H54 (cell line): ENCODE measurements at regions not wholly inside any gene's neighbourhood (a gene's known extent, or its start where the extent isn't known, plus 50 kb on each side); places are given as distances from the start of the nearest gene placed in this dataset.
"Not testable (repeated sequence)": the region's sequence is repeated elsewhere in the genome, so short reads cannot be mapped to it uniquely, and the experiment has no call there.

Experiments
- DNase-seq: peaks from one replicate; pipeline ENCODE4 v3.0.0; 2011; ENCODE audit warnings: low spot score, mixed read lengths; ENCODE audit not compliant: insufficient read length
- FAIRE-seq: peaks from 3 replicates; lab custom pipeline; 2011; peaks lifted over from hg19 to GRCh38; lab: Jason Lieb, UNC
- POLR2A ChIP-seq: IDR thresholded peaks from 2 replicates; pipeline ENCODE4 v1.6.1; 2011; ENCODE audit warnings: low read depth, mild to moderate bottlenecking, low read length

DNA sequence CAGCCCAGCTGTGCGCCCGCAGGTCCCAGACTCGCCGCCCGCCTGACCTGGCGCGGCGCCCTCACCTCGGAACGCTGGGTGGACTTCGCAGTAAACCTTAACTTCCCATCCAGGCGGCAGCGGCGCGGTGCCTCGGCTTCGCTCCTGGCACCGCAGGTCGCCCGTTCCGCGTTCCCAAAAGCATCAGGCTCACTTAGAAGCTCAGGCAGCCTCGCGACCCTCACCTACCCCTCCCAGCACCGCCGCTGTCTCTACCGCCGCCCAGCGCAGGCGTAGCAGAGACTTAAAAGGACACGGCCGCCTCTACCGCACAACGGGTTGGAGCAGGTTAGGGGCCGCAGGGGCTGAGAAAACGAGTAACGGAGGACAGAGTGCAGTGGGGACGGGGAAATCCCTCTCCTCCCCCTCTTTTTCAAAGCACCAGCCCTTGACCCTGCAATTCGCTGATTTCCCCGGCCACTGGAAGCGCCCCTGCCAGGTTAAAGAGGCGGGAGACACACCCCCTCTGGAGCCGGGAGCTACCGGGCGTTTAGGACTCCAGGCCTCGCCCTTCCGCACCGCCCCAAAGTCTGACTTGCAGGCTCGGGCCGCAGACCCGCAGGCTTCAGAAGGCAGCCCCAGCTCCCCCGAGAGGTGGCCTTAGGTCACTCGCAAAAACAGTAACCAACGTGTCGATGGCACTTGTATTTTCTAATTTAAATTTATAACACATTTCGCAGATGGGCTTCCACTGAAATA lies 328.5 kb downstream of the FAM72C start:
- no peak for TF ChIP-seq POLR2A
- FAIRE-seq, result no peak
- no peak for DNase-seq

DNA sequence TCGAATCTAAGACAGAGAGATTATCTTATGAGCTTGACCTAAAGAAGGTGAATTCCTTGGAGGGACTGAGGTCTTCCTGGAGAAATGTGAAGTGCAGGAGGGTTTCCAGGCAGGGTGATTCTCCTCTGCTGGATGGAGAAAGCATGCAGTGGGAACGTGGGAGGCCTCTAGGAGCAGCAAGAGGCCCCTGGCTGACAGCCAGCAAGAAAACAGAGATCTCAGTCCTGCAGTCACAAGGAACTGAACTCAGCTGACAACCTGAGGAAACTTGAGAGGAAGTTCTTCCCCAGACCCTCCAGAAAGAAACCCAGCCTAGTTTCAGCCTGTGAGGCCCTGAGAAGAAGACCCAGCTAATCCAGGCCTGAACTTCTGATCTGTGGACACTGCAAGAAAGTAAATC lies 345.9 kb downstream of the FAM72C start:
- no peak for DNase-seq
- FAIRE-seq, result no peak

DNA sequence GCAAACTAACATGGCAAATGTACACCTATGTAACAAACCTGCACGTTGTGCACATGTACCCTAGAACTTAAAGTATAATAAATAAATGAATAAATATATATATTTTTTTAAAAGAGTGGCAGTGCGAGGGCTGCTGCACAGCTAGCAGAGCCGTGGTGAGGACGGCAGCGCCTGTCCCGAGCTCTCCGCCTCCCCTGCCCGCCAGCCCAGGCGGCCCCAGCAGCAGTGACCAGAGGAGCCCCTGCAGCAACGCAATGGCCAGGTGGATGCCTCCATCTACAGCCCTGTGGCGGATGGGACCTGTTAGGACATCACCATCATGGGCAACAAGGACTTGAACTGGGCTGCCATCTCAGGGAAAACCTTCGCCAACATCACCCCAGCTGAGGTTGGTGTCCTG lies 351.9 kb downstream of the FAM72C start:
- DNase-seq (no peak), FAIRE-seq (no peak)
- no peak for TF ChIP-seq POLR2A

More for the DNA sequence above, 345.9 kb downstream of the FAM72C start:
- TF ChIP-seq POLR2A, result no peak

DNA sequence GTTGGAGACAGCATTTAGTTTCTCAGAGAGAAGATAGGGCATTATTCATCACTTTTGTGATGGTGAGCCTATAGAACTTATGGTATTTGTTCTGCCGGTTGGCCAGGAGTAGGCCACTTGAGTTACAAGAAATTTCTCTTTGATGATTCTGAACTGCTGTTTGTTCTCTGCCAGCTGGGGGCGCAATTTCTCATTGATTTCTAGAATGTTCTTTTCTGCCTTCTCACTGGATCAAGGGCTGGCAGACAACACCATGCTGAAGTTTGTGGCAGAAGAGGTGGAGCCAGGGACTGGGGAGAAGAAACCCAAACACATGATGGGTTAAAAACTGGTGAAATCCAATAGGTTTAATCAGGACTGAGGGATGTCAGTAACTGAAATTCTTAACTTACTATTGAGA lies 360.6 kb downstream of the FAM72C start:
- TF ChIP-seq POLR2A, result no peak
- no peak for FAIRE-seq
- no peak for DNase-seq

DNA sequence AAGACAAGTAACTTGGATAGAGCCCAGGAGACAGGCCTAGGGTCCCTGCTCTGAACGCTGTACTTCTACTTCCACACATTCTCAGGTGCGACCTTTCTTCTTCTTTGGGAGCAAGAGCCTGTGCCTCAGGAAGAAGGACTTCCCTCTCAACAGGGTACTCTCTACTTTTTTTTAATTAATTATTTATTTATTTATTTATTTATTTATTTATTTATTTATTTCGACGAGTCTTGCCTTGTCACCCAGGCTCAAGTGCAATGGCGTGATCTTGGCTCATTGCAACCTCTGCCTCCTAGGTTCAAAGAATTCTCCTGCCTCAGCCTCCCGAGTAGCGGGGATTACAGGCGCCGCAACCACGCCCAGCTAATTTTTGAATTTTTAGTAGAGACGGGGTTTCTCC lies 361.6 kb downstream of the FAM72C start:
- DNase-seq (no peak), FAIRE-seq (no peak)
- no peak for TF ChIP-seq POLR2A

DNA sequence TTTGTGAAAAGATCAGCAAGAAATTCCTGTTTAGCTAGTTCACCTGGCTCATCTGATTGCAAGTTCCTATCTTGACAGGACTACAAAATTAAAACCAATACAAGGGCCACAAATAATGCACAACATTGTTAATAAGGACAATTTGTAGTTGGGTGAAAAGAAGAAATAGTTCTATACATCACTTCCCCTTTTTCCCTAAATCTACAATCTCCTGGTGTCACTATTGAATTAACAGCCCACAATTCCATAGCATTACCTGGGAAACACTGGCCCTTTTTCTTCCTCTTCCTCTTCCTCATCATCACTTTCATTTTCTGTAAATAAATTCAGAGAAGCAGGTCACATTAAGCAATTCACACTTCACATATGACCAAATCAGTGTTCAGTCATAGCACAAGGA lies 366.9 kb downstream of the FAM72C start:
- FAIRE-seq, result no peak
- TF ChIP-seq POLR2A, result no peak
- no peak for DNase-seq

DNA sequence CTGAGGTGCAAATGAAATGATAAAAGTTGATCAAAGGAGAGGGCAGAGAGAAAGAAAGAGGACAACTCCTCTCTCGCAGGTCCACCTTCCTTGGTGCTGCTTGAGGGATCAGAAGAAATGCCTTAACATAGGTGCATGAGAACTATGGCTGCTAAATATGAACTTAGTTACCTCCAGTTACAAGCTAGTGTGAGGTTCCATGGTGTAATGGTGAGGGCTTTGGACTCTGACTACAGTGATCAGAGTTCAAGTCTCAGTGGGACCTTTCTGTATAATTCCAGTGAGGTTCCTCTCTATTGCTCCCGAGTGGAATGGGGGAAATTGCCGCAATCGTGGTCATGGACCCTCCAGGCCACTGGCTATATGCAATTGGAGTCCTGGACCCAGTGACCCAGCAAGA lies 387.3 kb downstream of the FAM72C start:
- no peak for TF ChIP-seq POLR2A
- FAIRE-seq, result no peak
- DNase-seq, result no peak

DNA sequence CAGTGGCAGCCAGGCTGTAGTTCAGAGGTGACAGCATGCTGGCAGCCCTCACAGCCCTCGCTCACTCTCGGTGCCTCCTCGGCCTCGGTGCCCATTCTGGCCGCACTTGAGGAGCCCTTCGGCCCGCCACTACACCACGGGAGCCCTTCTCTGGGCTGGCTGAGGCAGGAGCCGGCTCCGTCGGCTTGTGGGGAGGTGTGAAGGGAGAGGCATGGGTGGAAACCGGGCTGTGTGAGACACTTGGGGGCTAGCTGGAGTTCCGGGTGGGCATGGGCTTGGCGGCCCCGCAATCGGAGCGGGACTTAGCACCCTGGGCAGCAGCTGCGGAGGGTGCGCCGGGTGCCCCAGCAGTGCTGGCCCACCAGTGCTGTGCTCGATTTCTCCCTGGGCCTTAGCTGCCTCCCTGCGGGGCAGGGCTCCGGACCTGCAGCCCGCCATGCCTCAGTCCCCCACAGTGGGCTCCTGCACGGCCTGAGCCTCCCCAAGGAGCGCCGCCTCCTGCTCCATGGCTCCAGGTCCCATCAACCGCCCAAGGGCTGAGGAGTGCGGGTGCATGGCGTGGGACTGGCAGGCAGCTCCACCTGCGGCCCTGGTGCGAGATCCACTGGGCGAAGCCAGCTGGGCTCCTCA lies 396.8 kb downstream of the FAM72C start:
- DNase-seq (no peak), FAIRE-seq (no peak)
- TF ChIP-seq POLR2A, result no peak

DNA sequence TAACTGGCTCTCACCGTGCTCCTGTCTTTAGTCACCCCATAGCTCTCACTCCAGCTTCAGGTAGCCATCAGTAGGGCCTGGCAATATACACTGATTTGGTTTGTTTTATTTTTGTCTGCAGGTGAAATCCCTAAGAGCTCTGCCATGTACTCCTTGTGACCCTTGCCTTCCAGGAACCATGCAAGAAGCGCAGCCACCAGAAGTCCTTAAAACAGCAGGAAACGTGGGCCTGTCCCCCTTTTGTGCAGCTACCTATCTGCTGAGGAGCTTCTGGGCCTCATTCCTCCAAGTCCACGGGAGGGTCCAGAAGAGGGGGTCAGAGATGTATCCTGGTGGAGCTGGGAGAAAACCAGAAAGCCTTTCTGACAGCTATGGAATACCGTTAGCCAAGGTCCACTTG lies 399.1 kb downstream of the FAM72C start:
- not testable (repeated sequence) for DNase-seq, FAIRE-seq

DNA sequence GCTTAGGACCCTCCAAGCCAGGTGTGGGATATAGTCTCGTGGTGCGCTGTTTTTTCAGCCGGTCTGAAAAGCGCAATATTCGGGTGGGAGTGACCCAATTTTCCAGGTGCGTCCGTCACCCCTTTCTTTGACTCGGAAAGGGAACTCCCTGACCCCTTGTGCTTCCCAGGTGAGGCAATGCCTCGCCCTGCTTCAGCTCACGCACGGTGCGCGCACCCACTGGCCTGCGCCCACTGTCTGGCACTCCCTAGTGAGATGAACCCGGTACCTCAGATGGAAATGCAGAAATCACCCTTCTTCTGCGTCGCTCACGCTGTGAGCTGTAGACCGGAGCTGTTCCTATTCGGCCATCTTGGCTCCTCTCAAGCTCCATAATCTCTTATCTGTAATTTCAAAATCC lies 408.0 kb downstream of the FAM72C start:
- not testable (repeated sequence) for FAIRE-seq

DNA sequence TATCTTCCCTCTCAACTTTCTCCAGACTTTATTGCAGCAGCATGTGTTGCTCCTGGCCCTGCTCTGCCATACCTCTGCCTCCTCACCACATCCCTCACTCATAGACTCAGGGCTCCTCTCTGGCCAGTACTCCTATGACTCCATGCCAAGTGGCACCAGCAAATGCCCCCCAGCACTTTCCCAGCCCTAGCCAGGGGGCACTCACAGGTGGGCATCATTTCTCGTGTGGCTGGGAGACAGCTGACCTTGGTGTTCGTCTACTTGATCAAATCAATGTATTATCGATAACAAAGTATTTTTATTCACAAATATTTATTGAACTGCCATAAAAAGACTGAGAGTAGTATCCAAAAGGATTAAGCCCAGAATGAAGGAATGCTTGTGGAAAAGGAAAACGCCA lies 418.2 kb downstream of the FAM72C start:
- FAIRE-seq, result no peak
- TF ChIP-seq POLR2A, result no peak

More for the DNA sequence above, 408.0 kb downstream of the FAM72C start:
- DNase-seq, result not testable (repeated sequence)

DNA sequence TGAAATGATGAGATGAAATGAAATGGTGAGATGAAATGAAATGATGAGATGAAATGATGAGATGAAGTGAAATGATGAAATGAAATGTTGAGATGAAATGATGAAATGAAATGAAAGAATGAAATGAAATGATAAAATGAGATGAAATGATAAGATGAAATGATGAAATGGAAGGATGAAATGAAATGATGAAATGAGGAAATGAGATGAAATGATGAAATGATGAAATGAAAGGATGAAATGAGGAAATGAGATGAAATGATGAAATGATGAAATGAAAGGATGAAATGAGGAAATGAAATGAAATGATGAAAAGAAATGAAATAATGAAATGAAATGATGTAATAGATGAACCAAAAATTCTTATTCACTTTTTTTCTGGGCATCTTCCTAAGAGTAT lies 467.1 kb downstream of the FAM72C start:
- DNase-seq, result not testable (repeated sequence)
- peak; percentile 83 for FAIRE-seq

More for the DNA sequence above, 418.2 kb downstream of the FAM72C start:
- DNase-seq, result no peak

DNA sequence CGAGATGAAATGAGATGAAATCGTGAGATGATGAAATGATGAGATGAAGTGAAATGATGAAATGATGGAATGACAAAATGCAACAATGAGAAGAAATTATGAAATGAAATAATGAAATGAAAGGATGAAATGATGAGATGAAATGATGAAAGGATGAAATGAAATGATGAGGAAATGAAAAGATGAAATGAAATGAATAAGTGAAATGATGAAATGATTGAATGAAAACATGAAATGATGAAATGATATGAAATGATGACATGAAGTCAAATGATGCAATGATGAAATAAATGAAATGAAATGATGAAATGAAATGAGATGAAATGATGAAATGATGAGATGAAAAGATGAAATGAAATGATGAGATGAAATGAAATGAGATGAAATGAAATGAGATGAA lies 467.7 kb downstream of the FAM72C start:
- DNase-seq, FAIRE-seq: not testable (repeated sequence)

DNA sequence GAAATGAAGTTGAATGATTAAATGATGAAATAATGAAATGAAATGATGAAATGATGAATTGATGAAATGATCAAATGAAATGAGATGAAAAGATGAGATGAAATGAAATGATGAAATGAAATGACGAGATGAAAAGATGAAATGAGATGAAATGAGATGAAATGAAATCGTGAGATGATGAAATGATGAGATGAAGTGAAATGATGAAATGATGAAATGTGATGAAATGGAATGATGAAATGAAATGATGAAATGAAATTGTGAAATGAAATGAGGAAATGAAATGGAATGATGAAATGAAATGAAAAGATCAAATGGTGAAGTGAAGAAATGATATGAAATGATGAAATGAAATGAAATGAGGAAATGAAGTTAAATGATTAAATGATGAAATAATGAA lies 468.7 kb downstream of the FAM72C start:
- not testable (repeated sequence) for FAIRE-seq, DNase-seq

DNA sequence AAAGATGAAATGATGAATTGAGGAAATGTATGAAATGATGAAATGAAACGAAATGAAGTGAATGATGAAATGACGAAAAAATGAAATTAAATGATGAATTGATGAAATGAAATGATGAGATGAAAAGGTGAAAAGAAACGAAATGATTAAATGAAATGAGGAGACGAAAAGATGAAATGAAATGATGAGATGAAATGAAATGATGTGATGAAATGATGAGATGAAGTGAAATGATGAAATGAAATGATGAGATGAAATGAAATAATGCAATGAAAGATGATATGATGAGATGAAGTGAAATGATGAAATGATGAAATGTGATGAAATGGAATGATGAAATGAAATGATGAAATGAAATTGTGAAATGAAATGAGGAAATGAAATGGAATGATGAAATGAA lies 469.7 kb downstream of the FAM72C start:
- FAIRE-seq, result peak; percentile 20

DNA sequence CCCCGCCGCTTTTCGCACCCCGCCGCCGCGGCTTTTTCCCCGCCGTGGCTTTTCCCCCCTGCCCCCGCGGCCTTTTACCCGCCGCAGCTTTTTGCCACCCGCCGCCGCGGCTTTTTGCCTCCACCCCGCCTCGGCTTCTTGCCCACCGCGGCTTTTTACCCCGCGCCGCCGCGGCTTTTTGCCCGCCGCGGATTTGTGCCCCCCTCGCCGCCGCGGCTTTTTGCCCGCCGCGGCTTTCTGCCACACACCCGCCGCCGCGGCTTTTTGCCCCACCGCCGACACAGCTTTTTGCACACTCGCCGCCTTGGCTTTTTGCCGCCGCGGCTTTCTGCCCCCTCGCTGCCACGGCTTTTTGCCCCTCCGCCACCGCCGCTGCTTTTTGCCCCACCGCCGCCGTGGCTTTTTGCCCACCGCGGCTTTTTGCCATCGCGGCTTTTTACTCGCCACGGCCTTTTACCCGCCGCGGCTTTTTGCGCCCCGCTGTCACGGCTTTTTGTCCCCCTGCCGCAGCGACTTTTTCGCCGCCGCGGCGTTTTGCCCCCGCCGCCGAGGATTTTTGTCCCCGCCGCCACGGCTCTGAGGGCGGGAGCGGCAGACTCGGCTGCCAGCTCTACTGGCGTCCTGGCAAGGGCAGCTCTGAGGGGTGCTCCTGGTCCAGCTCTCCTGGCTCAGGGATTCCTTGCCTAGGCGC lies 473.6 kb downstream of the FAM72C start:
- not testable (repeated sequence) for DNase-seq, FAIRE-seq

More for the DNA sequence above, 469.7 kb downstream of the FAM72C start:
- not testable (repeated sequence) for DNase-seq
